Activated CD4-positive, alpha-beta T cell treated with anti-CD3 and anti-CD28 coated beads, Interleukin-10, Interleukin-2, amounts not matched to agents 100 ng/mL and 50 ng/mL, durations not matched to agents 16 hours and 8 hours (primary cell): ENCODE measurements at regions not wholly inside any gene's neighbourhood (a gene's known extent, or its start where the extent isn't known, plus 50 kb on each side); places are given as distances from the start of the nearest gene placed in this dataset.

ENCODE experiments used
- DNase-seq: peaks from one replicate; pipeline ENCODE4 v3.0.0-alpha.2; 2020

GRCh38 chr10:10787586-10787985 is 230.1 kb upstream of the CELF2 start:
- no peak for DNase-seq

- no peak for DNase-seq
Observed at GRCh38 chr10:10788761-10789160, 228.9 kb upstream of the CELF2 start.

- no peak for DNase-seq
Observed at GRCh38 chr10:10791869-10792268, 225.8 kb upstream of the CELF2 start.

- DNase-seq = no peak
Observed at GRCh38 chr10:10792681-10793080, 225.0 kb upstream of the CELF2 start.

- DNase-seq = no peak
Observed at GRCh38 chr10:10794046-10794445, 223.6 kb upstream of the CELF2 start.

- DNase-seq = no peak
Observed at GRCh38 chr10:10794791-10795191, 222.9 kb upstream of the CELF2 start.

- DNase-seq = no peak
Observed at GRCh38 chr10:10796061-10796773, 221.5 kb upstream of the CELF2 start.

- DNase-seq = no peak
Observed at GRCh38 chr10:10796774-10797415, 220.8 kb upstream of the CELF2 start.

GRCh38 chr10:10797513-10797912 is 220.2 kb upstream of the CELF2 start:
- DNase-seq = no peak

GRCh38 chr10:10798102-10798863 is 219.4 kb upstream of the CELF2 start:
- no peak for DNase-seq

- DNase-seq = no peak
Observed at GRCh38 chr10:10798864-10799192, 218.8 kb upstream of the CELF2 start.

- no peak for DNase-seq
Observed at GRCh38 chr10:10800961-10801360, 216.7 kb upstream of the CELF2 start.

- DNase-seq = no peak
Observed at GRCh38 chr10:10803278-10803677, 214.4 kb upstream of the CELF2 start.

- no peak for DNase-seq
Observed at GRCh38 chr10:10804061-10804460, 213.6 kb upstream of the CELF2 start.

- DNase-seq = no peak
Observed at GRCh38 chr10:10804998-10805740, 212.5 kb upstream of the CELF2 start.

GRCh38 chr10:10807106-10807505 is 210.6 kb upstream of the CELF2 start:
- no peak for DNase-seq

GRCh38 chr10:10811562-10811961 is 206.1 kb upstream of the CELF2 start:
- no peak for DNase-seq

- no peak for DNase-seq
Observed at GRCh38 chr10:10813656-10814055, 204.0 kb upstream of the CELF2 start.

GRCh38 chr10:10814069-10814468 is 203.6 kb upstream of the CELF2 start:
- DNase-seq = no peak

GRCh38 chr10:10816447-10816846 is 201.2 kb upstream of the CELF2 start:
- DNase-seq = no peak

- no peak for DNase-seq
Observed at GRCh38 chr10:10817609-10818008, 200.1 kb upstream of the CELF2 start.

GRCh38 chr10:10818082-10818481 is 199.6 kb upstream of the CELF2 start:
- DNase-seq = no peak

- DNase-seq = no peak
Observed at GRCh38 chr10:10819206-10819856, 198.3 kb upstream of the CELF2 start.
